Right atrium auricular region (tissue), 2 donors: ENCODE measurements at regions not wholly inside any gene's neighbourhood (a gene's known extent, or its start where the extent isn't known, plus 50 kb on each side); places are given as distances from the start of the nearest gene placed in this dataset.

Experiments used
- DNase-seq: peaks from one replicate; pipeline ENCODE4 v3.0.0-alpha.2; 2019; ENCODE audit warnings: low spot score
- H3K27ac ChIP-seq, 2 donors: fragments of 200-600 bp; sonication (generic); 1 replicate in 1 of 2; 2 replicates in 1 of 2; pipeline ENCODE4 v1.5.1; 2016 to 2019
- H3K27me3 ChIP-seq, 2 donors: fragments of 200-600 bp; sonication (generic); one replicate each; pipeline versions ENCODE4 v1.5.1 to v1.6.0; 2017 to 2019
- H3K36me3 ChIP-seq: fragments of 200-600 bp; sonication (generic); one replicate; pipeline ENCODE4 v1.5.1; 2016
- H3K4me1 ChIP-seq, 2 donors: fragments of 200-600 bp; sonication (generic); one replicate each; pipeline versions ENCODE4 v1.5.1 to v1.6.0; 2017 to 2019
- H3K4me3 ChIP-seq, 2 donors: fragments of 200-600 bp; sonication (generic); 1 replicate in 1 of 2; 2 replicates in 1 of 2; pipeline ENCODE4 v1.5.1; 2017 to 2019; ENCODE audit warnings: mild to moderate bottlenecking in 1 of 2, moderate library complexity in 1 of 2
- H3K9me3 ChIP-seq, 2 donors: fragments of 200-600 bp; sonication (generic); one replicate each; pipeline ENCODE4 v1.5.1; 2019
- CTCF ChIP-seq, 2 donors: fragments of 200-600 bp; sonication (generic); IDR thresholded peaks; one replicate each; pipeline ENCODE4 v1.5.1; 2019; ENCODE audit warnings: antibody characterized with exemption in 2 of 2

DNA sequence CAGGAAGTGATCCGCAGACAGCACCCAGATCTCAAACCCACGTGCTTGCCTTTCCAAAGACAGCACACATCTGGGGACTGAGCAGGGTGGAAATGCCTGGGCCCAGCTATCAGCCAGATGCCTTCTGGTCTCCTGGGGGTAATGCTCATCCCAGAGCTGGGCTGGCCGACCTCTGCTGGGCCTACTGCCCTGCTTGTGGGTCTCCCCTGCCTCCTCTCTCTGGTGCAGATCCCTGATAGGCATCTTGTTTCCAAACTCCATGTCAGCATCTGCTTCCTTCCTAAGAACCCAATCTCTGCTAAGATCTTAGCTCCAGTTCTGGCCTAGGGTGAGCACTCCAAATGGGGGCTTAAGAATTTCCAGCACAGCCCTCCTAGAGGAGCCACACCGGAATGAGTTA is 1043.0 kb downstream of the VRK1 start:
- no peak for TF ChIP-seq CTCF (IDR thresholded peaks at IDR 0.05)
- H3K27me3 ChIP-seq: no peaks in the 10 kb centered on the region
- no peaks in the 10 kb centered on the region for H3K9me3 ChIP-seq
- H3K4me3 ChIP-seq: no peak overlapping the region
- no peaks in the 10 kb centered on the region for H3K4me1 ChIP-seq
- no peaks in the 10 kb centered on the region for H3K36me3 ChIP-seq
- no peak for DNase-seq
- no peak overlapping the region for H3K27ac ChIP-seq

GRCh38 chr14:97841762-97842161 is 1044.6 kb downstream of the VRK1 start:
- no peak overlapping the region for H3K27ac ChIP-seq
- H3K36me3 ChIP-seq: no peaks in the 10 kb centered on the region
- H3K27me3 ChIP-seq: no peaks in the 10 kb centered on the region
- H3K4me3 ChIP-seq: no peak overlapping the region
- no peaks in the 10 kb centered on the region for H3K9me3 ChIP-seq
- DNase-seq: no peak
- no peaks in the 10 kb centered on the region for H3K4me1 ChIP-seq
- no peak for TF ChIP-seq CTCF (IDR thresholded peaks at IDR 0.05)

DNA sequence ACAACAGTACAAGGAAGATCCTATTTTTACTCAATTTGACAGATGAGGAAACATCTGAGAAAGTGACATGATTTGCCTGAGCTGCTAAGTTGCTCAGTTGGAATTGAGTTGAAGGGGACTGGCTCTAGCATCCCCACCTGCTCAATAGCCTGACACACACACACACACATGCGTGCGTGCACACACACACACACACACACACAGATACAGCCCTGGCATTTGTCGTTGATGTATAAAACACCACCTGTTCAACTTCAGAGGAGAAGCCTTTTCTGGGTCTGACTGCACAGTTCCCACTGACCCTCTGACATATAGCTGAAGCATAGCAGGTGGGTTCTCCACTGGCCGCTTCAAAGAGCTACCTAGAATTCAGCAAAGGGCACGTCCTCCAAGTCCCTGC is 1045.9 kb downstream of the VRK1 start:
- no peak for DNase-seq
- TF ChIP-seq CTCF (IDR thresholded peaks at IDR 0.05): no peak
- Histone ChIP-seq H3K27ac (no peak overlapping the region), H3K4me1 (no peaks in the 10 kb centered on the region), H3K36me3 (no peaks in the 10 kb centered on the region), H3K9me3 (no peaks in the 10 kb centered on the region), H3K27me3 (no peaks in the 10 kb centered on the region), H3K4me3 (no peak overlapping the region)

GRCh38 chr14:97844042-97844441 is 1046.9 kb downstream of the VRK1 start:
- Histone ChIP-seq H3K9me3 (no peaks in the 10 kb centered on the region), H3K27me3 (no peaks in the 10 kb centered on the region), H3K36me3 (no peaks in the 10 kb centered on the region), H3K27ac (no peak overlapping the region), H3K4me3 (no peak overlapping the region), H3K4me1 (no peaks in the 10 kb centered on the region)
- TF ChIP-seq CTCF (IDR thresholded peaks at IDR 0.05): no peak
- no peak for DNase-seq

DNA sequence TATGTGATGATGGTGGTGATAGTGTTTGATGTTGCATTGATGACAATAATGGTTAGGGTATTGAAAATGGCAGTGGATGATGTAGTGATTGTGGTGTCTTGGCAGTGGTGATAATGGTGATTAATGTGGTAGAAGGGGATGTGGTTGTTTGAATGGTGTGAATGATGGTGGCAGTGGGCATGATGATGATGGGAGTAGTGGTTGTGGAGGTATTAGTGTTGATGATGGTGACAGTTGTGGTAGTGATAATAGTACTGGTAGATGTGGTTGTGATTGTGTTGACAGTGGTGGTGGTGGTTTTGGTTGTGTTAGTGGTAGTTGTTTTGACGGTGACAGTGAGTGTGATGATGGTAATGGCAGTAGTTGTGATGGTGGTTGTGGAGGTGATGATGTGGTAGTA is 1049.0 kb downstream of the VRK1 start:
- TF ChIP-seq CTCF (IDR thresholded peaks at IDR 0.05): no peak
- H3K27me3 ChIP-seq: no peaks in the 10 kb centered on the region
- H3K9me3 ChIP-seq: no peaks in the 10 kb centered on the region
- no peaks in the 10 kb centered on the region for H3K4me1 ChIP-seq
- no peak overlapping the region for H3K27ac ChIP-seq
- no peak overlapping the region for H3K4me3 ChIP-seq
- no peaks in the 10 kb centered on the region for H3K36me3 ChIP-seq
- DNase-seq: no peak

GRCh38 chr14:97848317-97848980 is 1051.3 kb downstream of the VRK1 start:
- no peaks in the 10 kb centered on the region for H3K9me3 ChIP-seq
- DNase-seq: no peak
- H3K4me1 ChIP-seq: no peaks in the 10 kb centered on the region
- no peaks in the 10 kb centered on the region for H3K36me3 ChIP-seq
- no peak overlapping the region for H3K4me3 ChIP-seq
- H3K27me3 ChIP-seq: no peaks in the 10 kb centered on the region
- no peak overlapping the region for H3K27ac ChIP-seq
- no peak for TF ChIP-seq CTCF (IDR thresholded peaks at IDR 0.05)
